Glutamatergic neuron (in vitro differentiated cells): ENCODE measurements at regions not wholly inside any gene's neighbourhood (a gene's known extent, or its start where the extent isn't known, plus 50 kb on each side); places are given as distances from the start of the nearest gene placed in this dataset.

Experiments used
- DNase-seq: peaks from one replicate; pipeline ENCODE4 v3.0.0; 2022
- H3K27ac Mint-ChIP-seq: one replicate; pipeline ENCODE4 v1.8.0; 2020; ENCODE audit warnings: mild to moderate bottlenecking, mixed read lengths, inconsistent platforms; ENCODE audit not compliant: unreplicated experiment
- H3K27me3 Mint-ChIP-seq: one replicate; pipeline ENCODE4 v1.8.0; 2020; ENCODE audit warnings: mild to moderate bottlenecking, moderate library complexity, mixed read lengths, inconsistent platforms; ENCODE audit not compliant: unreplicated experiment
- H3K36me3 Mint-ChIP-seq: one replicate; pipeline ENCODE4 v1.8.0; 2020; ENCODE audit warnings: mild to moderate bottlenecking, mixed read lengths, inconsistent platforms; ENCODE audit not compliant: unreplicated experiment
- H3K4me1 Mint-ChIP-seq: one replicate; pipeline ENCODE4 v1.8.0; 2020; ENCODE audit warnings: mild to moderate bottlenecking, low read depth, mixed read lengths, inconsistent platforms; ENCODE audit not compliant: unreplicated experiment
- H3K4me3 Mint-ChIP-seq: one replicate; pipeline ENCODE4 v1.8.0; 2020; ENCODE audit warnings: mild to moderate bottlenecking, mixed read lengths, inconsistent platforms; ENCODE audit not compliant: unreplicated experiment
- H3K9me3 Mint-ChIP-seq: one replicate; pipeline ENCODE4 v1.8.0; 2020; ENCODE audit warnings: mild to moderate bottlenecking, moderate library complexity, mixed read lengths, inconsistent platforms; ENCODE audit not compliant: unreplicated experiment
- CTCF ChIP-seq: fragments of 200-600 bp; sonication (generic); IDR thresholded peaks from one replicate; pipeline ENCODE4 v1.5.0; 2021; ENCODE audit not compliant: partially characterized antibody, unreplicated experiment

- Mint-ChIP-seq H3K4me1 (peaks cover 15% of the 10 kb centered on the region), H3K9me3 (no peaks in the 10 kb centered on the region), H3K36me3 (peaks cover 6% of the 10 kb centered on the region), H3K4me3 (no peak overlapping the region), H3K27ac (no peak overlapping the region), H3K27me3 (peaks cover 3% of the 10 kb centered on the region)
- TF ChIP-seq CTCF: no peak
- DNase-seq: no peak
Measured at GRCh38 chr18:77482190-77483085, 232.8 kb downstream of the GALR1 start.

- Mint-ChIP-seq H3K4me3 (no peak overlapping the region), H3K9me3 (peaks cover 2% of the 10 kb centered on the region), H3K27ac (no peak overlapping the region), H3K36me3 (peaks cover 6% of the 10 kb centered on the region), H3K4me1 (peaks cover 23% of the 10 kb centered on the region), H3K27me3 (peaks cover 4% of the 10 kb centered on the region)
- no peak for DNase-seq
- no peak for TF ChIP-seq CTCF
Measured at GRCh38 chr18:77486985-77487384, 237.3 kb downstream of the GALR1 start.

GRCh38 chr18:77487951-77488740, 238.5 kb downstream of the GALR1 start:
- Mint-ChIP-seq H3K27ac (no peak overlapping the region), H3K4me3 (no peak overlapping the region), H3K9me3 (peaks cover 5% of the 10 kb centered on the region), H3K27me3 (peaks cover 7% of the 10 kb centered on the region), H3K36me3 (peaks cover 6% of the 10 kb centered on the region), H3K4me1 (peaks cover 27% of the 10 kb centered on the region)
- no peak for DNase-seq
- TF ChIP-seq CTCF: no peak

- TF ChIP-seq CTCF: no peak
- no peak overlapping the region for H3K4me3 Mint-ChIP-seq
Measured at GRCh38 chr18:77495079-77495478, 245.4 kb downstream of the GALR1 start.

More at GRCh38 chr18:77495079-77495478, 245.4 kb downstream of the GALR1 start:
- no peak for DNase-seq
- Mint-ChIP-seq H3K27me3 (peaks cover 15% of the 10 kb centered on the region), H3K4me1 (peaks cover 42% of the 10 kb centered on the region), H3K36me3 (peaks cover 7% of the 10 kb centered on the region), H3K9me3 (peaks cover 8% of the 10 kb centered on the region), H3K27ac (no peak overlapping the region)
